Ammon's horn (tissue), 1 donor: ENCODE measurements at regions not wholly inside any gene's neighbourhood (a gene's known extent, or its start where the extent isn't known, plus 50 kb on each side); places are given as distances from the start of the nearest gene placed in this dataset.
A peak's percentile ranks its signal among the peaks of the same experiment; 100 is the strongest.
"Not testable (repeated sequence)": the region's sequence is repeated elsewhere in the genome, so short reads cannot be mapped to it uniquely, and the experiment has no call there.

ENCODE experiments used
- DNase-seq: peaks from one replicate; pipeline ENCODE4 v3.0.0-alpha.2; 2016; ENCODE audit warnings: low spot score

- DNase-seq, result no peak
Measured at GRCh38 chr14:40119765-40120164, 687.5 kb upstream of the FBXO33 start.

- DNase-seq, result no peak
Measured at GRCh38 chr14:40119321-40119720, 687.1 kb upstream of the FBXO33 start.

GRCh38 chr14:40115583-40115982 lies 683.4 kb upstream of the FBXO33 start:
- no peak for DNase-seq

GRCh38 chr14:40113671-40114070 lies 681.4 kb upstream of the FBXO33 start:
- DNase-seq, result no peak

GRCh38 chr14:40100544-40101196 lies 668.4 kb upstream of the FBXO33 start:
- DNase-seq, result no peak

- DNase-seq, result no peak
Measured at GRCh38 chr14:40099316-40099715, 667.1 kb upstream of the FBXO33 start.

GRCh38 chr14:40098468-40098867 lies 666.2 kb upstream of the FBXO33 start:
- DNase-seq, result no peak

GRCh38 chr14:40096968-40097367 lies 664.7 kb upstream of the FBXO33 start:
- DNase-seq, result no peak

- no peak for DNase-seq
Measured at GRCh38 chr14:40093800-40094199, 661.6 kb upstream of the FBXO33 start.

- no peak for DNase-seq
Measured at GRCh38 chr14:40074169-40074568, 641.9 kb upstream of the FBXO33 start.

GRCh38 chr14:40072175-40072574 lies 639.9 kb upstream of the FBXO33 start:
- DNase-seq, result no peak

GRCh38 chr14:40058901-40059897 lies 627.0 kb upstream of the FBXO33 start:
- no peak for DNase-seq

GRCh38 chr14:40053416-40053815 lies 621.2 kb upstream of the FBXO33 start:
- peak; percentile 3 for DNase-seq

GRCh38 chr14:40028991-40029390 lies 596.8 kb upstream of the FBXO33 start:
- DNase-seq, result no peak

- DNase-seq, result no peak
Measured at GRCh38 chr14:40025101-40025500, 592.9 kb upstream of the FBXO33 start.

- DNase-seq, result no peak
Measured at GRCh38 chr14:40010961-40011360, 578.7 kb upstream of the FBXO33 start.

- DNase-seq, result no peak
Measured at GRCh38 chr14:40009771-40010170, 577.5 kb upstream of the FBXO33 start.

GRCh38 chr14:40008345-40008744 lies 576.1 kb upstream of the FBXO33 start:
- DNase-seq, result not testable (repeated sequence)

GRCh38 chr14:40004871-40005500 lies 572.8 kb upstream of the FBXO33 start:
- no peak for DNase-seq

- no peak for DNase-seq
Measured at GRCh38 chr14:40003773-40004172, 571.5 kb upstream of the FBXO33 start.

GRCh38 chr14:39998854-39999253 lies 566.6 kb upstream of the FBXO33 start:
- DNase-seq, result no peak

- DNase-seq, result no peak
Measured at GRCh38 chr14:39998114-39998513, 565.9 kb upstream of the FBXO33 start.

- no peak for DNase-seq
Measured at GRCh38 chr14:39991041-39991440, 558.8 kb upstream of the FBXO33 start.
